NT2/D1 (cell line): ENCODE measurements at regions not wholly inside any gene's neighbourhood (a gene's known extent, or its start where the extent isn't known, plus 50 kb on each side); places are given as distances from the start of the nearest gene placed in this dataset.

ENCODE experiments used
- SUZ12 ChIP-seq: IDR thresholded peaks from 2 replicates; pipeline ENCODE4 v1.6.1; 2011; ENCODE audit not compliant: insufficient read length, insufficient read depth; ENCODE audit errors: extremely low read depth
- YY1 ChIP-seq: IDR thresholded peaks from 2 replicates; pipeline ENCODE4 v1.6.1; 2011; ENCODE audit not compliant: insufficient read length, insufficient read depth
- ZNF274 ChIP-seq: IDR thresholded peaks from 2 replicates; pipeline ENCODE4 v1.6.1; 2011; ENCODE audit warnings: mild to moderate bottlenecking, low read depth, low read length

DNA sequence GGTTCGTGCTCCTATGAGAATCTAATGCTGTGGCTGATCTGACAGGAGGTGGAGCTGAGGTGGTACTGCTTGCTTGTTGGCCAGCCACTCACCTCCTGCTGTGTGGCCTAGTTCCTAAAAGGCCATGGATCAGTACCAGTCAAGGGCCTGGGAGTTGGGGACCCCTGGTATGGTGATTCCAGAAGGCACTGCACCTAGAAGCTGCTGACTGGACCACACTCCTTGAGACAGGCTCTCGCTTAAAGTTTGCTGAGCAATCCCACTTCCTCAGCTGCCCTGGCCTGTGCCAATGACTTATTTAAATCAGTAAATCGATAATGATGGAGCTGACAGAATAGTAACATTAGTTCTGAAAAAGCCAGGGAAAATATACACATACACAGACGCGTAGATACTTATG is 98.6 kb upstream of the LYZL2 start:
- no peak for TF ChIP-seq YY1
- no peak for TF ChIP-seq ZNF274
- TF ChIP-seq SUZ12 = no peak
